ENCODE measurements at regions not wholly inside any gene's neighbourhood (a gene's known extent, or its start where the extent isn't known, plus 50 kb on each side); places are given as distances from the start of the nearest gene placed in this dataset.

GRCh38 chrX:39176105-39176504 lies 374.8 kb downstream of the MID1IP1 start:
- TF ChIP-seq YY1 (IDR thresholded peaks at IDR 0.05; ENCODE audit: insufficient read depth, insufficient read length) (no peak), SUZ12 (IDR thresholded peaks at IDR 0.05; ENCODE audit: extremely low read depth, insufficient read depth, insufficient read length) (no peak), ZNF274 (IDR thresholded peaks at IDR 0.05; ENCODE audit: low read depth, low read length) (no peak)

All from NT2/D1 (cell line).